Ishikawa (cell line): ENCODE measurements at regions not wholly inside any gene's neighbourhood (a gene's known extent, or its start where the extent isn't known, plus 50 kb on each side); places are given as distances from the start of the nearest gene placed in this dataset.

Source experiments
- CEBPB ChIP-seq: IDR thresholded peaks from 2 replicates; pipeline ENCODE4 v1.6.1; 2012
- CREB1 ChIP-seq: IDR thresholded peaks from 2 replicates; pipeline ENCODE4 v1.6.1; 2012; ENCODE audit warnings: low read depth
- EGR1 ChIP-seq: IDR thresholded peaks from 2 replicates; pipeline ENCODE4 v1.6.1; 2012
- EP300 ChIP-seq: IDR thresholded peaks from 2 replicates; pipeline ENCODE4 v1.6.1; 2012; ENCODE audit warnings: borderline replicate concordance
- FOXM1 ChIP-seq: IDR thresholded peaks from 2 replicates; pipeline ENCODE4 v1.6.1; 2012; ENCODE audit warnings: low read depth, borderline replicate concordance
- MAX ChIP-seq: IDR thresholded peaks from 2 replicates; pipeline ENCODE4 v1.6.1; 2012
- NFIC ChIP-seq: IDR thresholded peaks from 2 replicates; pipeline ENCODE4 v1.6.1; 2012
- RAD21 ChIP-seq: IDR thresholded peaks from 2 replicates; pipeline ENCODE4 v1.6.1; 2012; ENCODE audit warnings: low read depth
- TAF1 ChIP-seq: IDR thresholded peaks from 2 replicates; pipeline ENCODE4 v1.6.1; 2012; ENCODE audit warnings: low read depth, mild to moderate bottlenecking
- TCF12 ChIP-seq: IDR thresholded peaks from 2 replicates; pipeline ENCODE4 v1.6.1; 2012; ENCODE audit warnings: low read depth
- TEAD4 ChIP-seq: IDR thresholded peaks from 2 replicates; pipeline ENCODE4 v1.6.1; 2012
- YY1 ChIP-seq: IDR thresholded peaks from 2 replicates; pipeline ENCODE4 v1.6.1; 2012; ENCODE audit warnings: low read depth
- ZBTB7A ChIP-seq: IDR thresholded peaks from 2 replicates; pipeline ENCODE4 v1.6.1; 2012; ENCODE audit warnings: low read depth
- TF ChIP-seq, protein P1 (sequence below): IDR thresholded peaks from 2 replicates; pipeline ENCODE4 v1.6.1; 2012; ENCODE audit warnings: low read depth, mild to moderate bottlenecking
- TF ChIP-seq, protein P2 (sequence below): IDR thresholded peaks from 2 replicates; pipeline ENCODE4 v1.6.1; 2012

- TF ChIP-seq EGR1 (no peak), CEBPB (no peak), TEAD4 (no peak), NFIC (no peak), CREB1 (no peak), ZBTB7A (no peak), FOXM1 (no peak), TCF12 (no peak), TAF1 (no peak), YY1 (no peak), MAX (no peak), RAD21 (no peak), EP300 (no peak)
- TF ChIP-seq, protein P1, sequence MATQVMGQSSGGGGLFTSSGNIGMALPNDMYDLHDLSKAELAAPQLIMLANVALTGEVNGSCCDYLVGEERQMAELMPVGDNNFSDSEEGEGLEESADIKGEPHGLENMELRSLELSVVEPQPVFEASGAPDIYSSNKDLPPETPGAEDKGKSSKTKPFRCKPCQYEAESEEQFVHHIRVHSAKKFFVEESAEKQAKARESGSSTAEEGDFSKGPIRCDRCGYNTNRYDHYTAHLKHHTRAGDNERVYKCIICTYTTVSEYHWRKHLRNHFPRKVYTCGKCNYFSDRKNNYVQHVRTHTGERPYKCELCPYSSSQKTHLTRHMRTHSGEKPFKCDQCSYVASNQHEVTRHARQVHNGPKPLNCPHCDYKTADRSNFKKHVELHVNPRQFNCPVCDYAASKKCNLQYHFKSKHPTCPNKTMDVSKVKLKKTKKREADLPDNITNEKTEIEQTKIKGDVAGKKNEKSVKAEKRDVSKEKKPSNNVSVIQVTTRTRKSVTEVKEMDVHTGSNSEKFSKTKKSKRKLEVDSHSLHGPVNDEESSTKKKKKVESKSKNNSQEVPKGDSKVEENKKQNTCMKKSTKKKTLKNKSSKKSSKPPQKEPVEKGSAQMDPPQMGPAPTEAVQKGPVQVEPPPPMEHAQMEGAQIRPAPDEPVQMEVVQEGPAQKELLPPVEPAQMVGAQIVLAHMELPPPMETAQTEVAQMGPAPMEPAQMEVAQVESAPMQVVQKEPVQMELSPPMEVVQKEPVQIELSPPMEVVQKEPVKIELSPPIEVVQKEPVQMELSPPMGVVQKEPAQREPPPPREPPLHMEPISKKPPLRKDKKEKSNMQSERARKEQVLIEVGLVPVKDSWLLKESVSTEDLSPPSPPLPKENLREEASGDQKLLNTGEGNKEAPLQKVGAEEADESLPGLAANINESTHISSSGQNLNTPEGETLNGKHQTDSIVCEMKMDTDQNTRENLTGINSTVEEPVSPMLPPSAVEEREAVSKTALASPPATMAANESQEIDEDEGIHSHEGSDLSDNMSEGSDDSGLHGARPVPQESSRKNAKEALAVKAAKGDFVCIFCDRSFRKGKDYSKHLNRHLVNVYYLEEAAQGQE = no peak
- TF ChIP-seq, protein P2, sequence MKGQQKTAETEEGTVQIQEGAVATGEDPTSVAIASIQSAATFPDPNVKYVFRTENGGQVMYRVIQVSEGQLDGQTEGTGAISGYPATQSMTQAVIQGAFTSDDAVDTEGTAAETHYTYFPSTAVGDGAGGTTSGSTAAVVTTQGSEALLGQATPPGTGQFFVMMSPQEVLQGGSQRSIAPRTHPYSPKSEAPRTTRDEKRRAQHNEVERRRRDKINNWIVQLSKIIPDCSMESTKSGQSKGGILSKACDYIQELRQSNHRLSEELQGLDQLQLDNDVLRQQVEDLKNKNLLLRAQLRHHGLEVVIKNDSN = no peak
These were observed 113.4 kb upstream of the ASTN2 start for GRCh38 chr9:117528225-117528624.

DNA sequence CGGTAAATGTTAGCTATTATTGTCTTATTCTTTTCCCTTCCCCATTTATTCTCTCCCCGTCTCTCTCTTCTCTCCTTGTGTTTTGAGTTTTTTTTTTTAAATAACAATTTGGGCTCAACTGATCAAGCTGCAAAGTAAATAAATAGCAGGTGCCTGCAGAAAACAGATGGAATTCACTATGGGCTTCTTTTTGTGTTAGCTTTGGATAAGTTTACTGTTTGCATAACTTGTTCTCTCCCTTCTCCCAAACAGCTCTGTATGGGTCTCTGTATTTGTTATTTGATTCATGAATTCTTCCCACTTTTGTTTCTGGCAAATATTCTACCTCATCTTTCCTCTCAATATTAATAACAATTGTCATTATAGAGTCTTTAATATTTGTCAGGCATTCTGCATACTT, 111.8 kb upstream of the ASTN2 start:
- TF ChIP-seq, protein P2 = no peak
- TF ChIP-seq CREB1 = no peak
- no peak for TF ChIP-seq YY1
- TF ChIP-seq ZBTB7A = no peak
- TF ChIP-seq NFIC = no peak
- no peak for TF ChIP-seq TEAD4

GRCh38 chr9:117523531-117524153, 108.8 kb upstream of the ASTN2 start:
- TF ChIP-seq TEAD4 = no peak

- TF ChIP-seq, protein P1 = no peak
- TF ChIP-seq FOXM1 = no peak
- TF ChIP-seq YY1 = no peak
- TF ChIP-seq, protein P2 = no peak
- no peak for TF ChIP-seq ZBTB7A
- no peak for TF ChIP-seq TEAD4
- TF ChIP-seq TCF12 = no peak
- TF ChIP-seq NFIC = no peak
- TF ChIP-seq RAD21 = no peak
- TF ChIP-seq EGR1 = no peak
- no peak for TF ChIP-seq CEBPB
- TF ChIP-seq CREB1 = no peak
- no peak for TF ChIP-seq TAF1
- no peak for TF ChIP-seq EP300
These were observed 106.4 kb upstream of the ASTN2 start for GRCh38 chr9:117521293-117521692.

GRCh38 chr9:117516676-117517632, 102.1 kb upstream of the ASTN2 start:
- TF ChIP-seq EGR1 (no peak), FOXM1 (no peak), YY1 (no peak), TCF12 (no peak), RAD21 (no peak), ZBTB7A (no peak), NFIC (no peak), CEBPB (no peak), MAX (no peak), CREB1 (no peak), TEAD4 (no peak), EP300 (no peak), TAF1 (no peak)
- TF ChIP-seq, protein P2 = no peak
